GM12892 (cell line): ENCODE measurements at regions not wholly inside any gene's neighbourhood (a gene's known extent, or its start where the extent isn't known, plus 50 kb on each side); places are given as distances from the start of the nearest gene placed in this dataset.

Source experiments
- POLR2A ChIP-seq: IDR thresholded peaks from 2 replicates; pipeline ENCODE4 v1.6.1; 2011; ENCODE audit warnings: low read depth, low read length, control low read depth
- POLR2AphosphoS5 ChIP-seq: IDR thresholded peaks from 2 replicates; pipeline ENCODE4 v1.6.1; 2011; ENCODE audit warnings: low read depth, low read length, control low read depth
- TAF1 ChIP-seq: IDR thresholded peaks from 2 replicates; pipeline ENCODE4 v1.6.1; 2011; ENCODE audit warnings: low read depth, mild to moderate bottlenecking, control low read depth, low read length, borderline replicate concordance

- no peak for TF ChIP-seq POLR2A
- TF ChIP-seq TAF1, result no peak
- TF ChIP-seq POLR2AphosphoS5, result no peak
Measured at GRCh38 chr4:128636906-128637305, 172.6 kb upstream of the JADE1 start.
